GM23338 (cell line): ENCODE measurements at regions not wholly inside any gene's neighbourhood (a gene's known extent, or its start where the extent isn't known, plus 50 kb on each side); places are given as distances from the start of the nearest gene placed in this dataset.

Source experiments
- ATAC-seq: fragments of 200-7000 bp; cut with Tn5 transposase; 3 replicates; pipeline ENCODE4 v1.9.1; 2020
- DNase-seq: peaks from one replicate; pipeline ENCODE4 v3.0.0-alpha.2; 2015; ENCODE audit warnings: low spot score
- H2AFZ ChIP-seq: fragments of 200-600 bp; sonication (generic); 2 replicates; pipeline ENCODE4 v1.8.0; 2016; ENCODE audit warnings: antibody characterized with exemption, mild to moderate bottlenecking, moderate library complexity
- H3F3A ChIP-seq: fragments of 200-600 bp; sonication (generic); replicated peaks from 2 replicates; pipeline ENCODE4 v1.8.0; 2017; ENCODE audit warnings: antibody characterized with exemption, mixed run types, low read depth
- H3K27ac ChIP-seq: fragments of 200-600 bp; sonication (generic); 2 replicates; pipeline ENCODE4 v1.6.1; 2016; ENCODE audit warnings: low read depth
- H3K27me3 ChIP-seq: fragments of 200-600 bp; sonication (generic); 2 replicates; pipeline ENCODE4 v1.8.0; 2016; ENCODE audit warnings: mild to moderate bottlenecking, mixed run types, moderate library complexity; ENCODE audit not compliant: insufficient read depth
- H3K36me3 ChIP-seq: fragments of 200-600 bp; sonication (generic); 2 replicates; pipeline ENCODE4 v1.8.0; 2016; ENCODE audit warnings: mild to moderate bottlenecking; ENCODE audit not compliant: insufficient read depth
- H3K4me1 ChIP-seq: fragments of 200-600 bp; sonication (generic); 2 replicates; pipeline ENCODE4 v1.8.0; 2016; ENCODE audit warnings: mild to moderate bottlenecking, moderate library complexity; ENCODE audit not compliant: insufficient read depth
- H3K4me2 ChIP-seq: fragments of 200-600 bp; sonication (generic); 2 replicates; pipeline ENCODE4 v1.7.1; 2017; ENCODE audit warnings: mixed run types
- H3K4me3 ChIP-seq: fragments of 200-600 bp; sonication (generic); 2 replicates; pipeline ENCODE4 v1.6.1; 2016; ENCODE audit warnings: mixed run types
- H3K79me2 ChIP-seq: fragments of 200-600 bp; sonication (generic); replicated peaks from 2 replicates; pipeline ENCODE4 v1.8.0; 2017; ENCODE audit warnings: mild to moderate bottlenecking; ENCODE audit not compliant: insufficient read depth
- H3K9me2 ChIP-seq: fragments of 200-600 bp; sonication (generic); 2 replicates; pipeline ENCODE4 v1.8.0; 2017; ENCODE audit not compliant: insufficient read depth
- H4K20me1 ChIP-seq: fragments of 200-600 bp; sonication (generic); replicated peaks from 2 replicates; pipeline ENCODE4 v1.8.0; 2017; ENCODE audit warnings: mild to moderate bottlenecking; ENCODE audit not compliant: insufficient read depth
- H3K27ac Mint-ChIP-seq: 2 replicates; pipeline ENCODE4 v1.8.0; 2020; ENCODE audit warnings: inconsistent platforms, mild to moderate bottlenecking, moderate library complexity, mixed read lengths
- H3K27me3 Mint-ChIP-seq: 3 replicates; pipeline ENCODE4 v1.8.0; 2022; ENCODE audit warnings: low read depth, mild to moderate bottlenecking, moderate library complexity, mixed read lengths, inconsistent platforms; ENCODE audit not compliant: insufficient read depth, poor library complexity
- H3K36me3 Mint-ChIP-seq: 3 replicates; pipeline ENCODE4 v1.8.0; 2021; ENCODE audit warnings: low read depth, mild to moderate bottlenecking, inconsistent platforms, moderate library complexity, mixed read lengths
- H3K4me1 Mint-ChIP-seq: 3 replicates; pipeline ENCODE4 v1.8.0; 2020; ENCODE audit warnings: mild to moderate bottlenecking, inconsistent platforms, mixed read lengths
- H3K4me3 Mint-ChIP-seq: 3 replicates; pipeline ENCODE4 v1.8.0; 2021; ENCODE audit warnings: moderate library complexity, mild to moderate bottlenecking, inconsistent platforms, mixed read lengths
- H3K9me3 Mint-ChIP-seq: 3 replicates; pipeline ENCODE4 v1.8.0; 2020; ENCODE audit warnings: moderate library complexity, mild to moderate bottlenecking, inconsistent platforms, mixed read lengths
- CREB1 ChIP-seq: fragments of 250-450 bp; sonication (Bioruptor Pico); IDR thresholded peaks from 2 replicates; pipeline ENCODE4 v1.5.0; 2020; ENCODE audit warnings: low read depth, mild to moderate bottlenecking, moderate library complexity
- CTCF ChIP-seq, 2 experiments: fragments of 200-600 bp in 1 of 2; sonication (generic) in 1 of 2; conservative IDR thresholded peaks; 2 replicates each; pipeline versions ENCODE4 v1.5.1 to v1.6.1; 2016 to 2017; ENCODE audit warnings: antibody characterized with exemption in 2 of 2, low read depth in 2 of 2, mild to moderate bottlenecking in 2 of 2, moderate library complexity in 1 of 2
- EZH2 ChIP-seq: fragments of 200-600 bp; sonication (generic); IDR thresholded peaks from one replicate; pipeline ENCODE4 v1.8.0; 2017; ENCODE audit warnings: antibody characterized with exemption, mild to moderate bottlenecking, low read depth; ENCODE audit not compliant: unreplicated experiment
- EZH2phosphoT487 ChIP-seq: fragments of 200-600 bp; sonication (generic); IDR thresholded peaks from one replicate; pipeline ENCODE4 v1.8.1; 2018; ENCODE audit warnings: antibody characterized with exemption; ENCODE audit not compliant: unreplicated experiment
- JUNB ChIP-seq: IDR thresholded peaks from one replicate; pipeline ENCODE4 v1.6.1; 2016; ENCODE audit warnings: antibody characterized with exemption; ENCODE audit not compliant: unreplicated experiment
- NANOG ChIP-seq: IDR thresholded peaks from 2 replicates; pipeline ENCODE4 v1.6.1; 2016; ENCODE audit warnings: antibody characterized with exemption, borderline replicate concordance
- POLR2AphosphoS5 ChIP-seq: IDR thresholded peaks from 2 replicates; pipeline ENCODE4 v1.6.1; 2016; ENCODE audit warnings: antibody characterized with exemption, low read depth
- REST ChIP-seq: IDR thresholded peaks from one replicate; pipeline ENCODE4 v1.6.1; 2018; ENCODE audit warnings: antibody characterized with exemption; ENCODE audit not compliant: unreplicated experiment
- STAT1 ChIP-seq: IDR thresholded peaks from one replicate; pipeline ENCODE4 v1.6.1; 2016; ENCODE audit warnings: antibody characterized with exemption; ENCODE audit not compliant: unreplicated experiment
- ZNF114 ChIP-seq: fragments of 250-450 bp; sonication (Bioruptor Pico); IDR thresholded peaks from 2 replicates; pipeline ENCODE4 v1.5.0; 2020; ENCODE audit warnings: mild to moderate bottlenecking, moderate library complexity
- ZNF331 ChIP-seq: fragments of 250-450 bp; sonication (Bioruptor Pico); IDR thresholded peaks from 2 replicates; pipeline ENCODE4 v1.5.0; 2020; ENCODE audit warnings: low read depth, mild to moderate bottlenecking, moderate library complexity
- TF ChIP-seq, protein P1 (sequence below): fragments of 250-450 bp; sonication (Bioruptor Pico); IDR thresholded peaks from 2 replicates; pipeline ENCODE4 v1.5.0; 2020; ENCODE audit warnings: mild to moderate bottlenecking, moderate library complexity
- TF ChIP-seq, protein P2 (sequence below): IDR thresholded peaks from 2 replicates; pipeline ENCODE4 v1.6.1; 2016; ENCODE audit warnings: antibody characterized with exemption

DNA sequence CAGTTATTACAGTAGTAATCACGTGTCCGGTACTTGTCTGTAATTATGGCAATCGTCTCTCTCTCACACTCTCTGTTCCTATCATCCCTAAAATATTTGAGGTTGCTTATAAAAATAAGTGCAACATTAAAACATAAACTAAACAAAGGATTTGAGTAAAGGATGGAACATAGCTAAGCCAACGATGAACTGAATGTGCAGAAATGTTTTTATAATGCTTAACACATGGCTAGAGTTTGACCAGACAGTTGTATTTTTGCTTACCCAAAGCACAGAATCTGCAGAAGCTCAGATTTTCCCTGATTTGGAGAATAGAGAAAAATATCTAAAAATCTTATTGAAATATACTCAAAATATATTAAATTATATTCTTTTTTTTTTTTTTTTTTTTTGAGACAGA, 1030.9 kb downstream of the NAALADL2 start (continued):
- TF ChIP-seq CREB1 (CRISPR knock-in tag) (no peak), STAT1 (no peak)

DNA sequence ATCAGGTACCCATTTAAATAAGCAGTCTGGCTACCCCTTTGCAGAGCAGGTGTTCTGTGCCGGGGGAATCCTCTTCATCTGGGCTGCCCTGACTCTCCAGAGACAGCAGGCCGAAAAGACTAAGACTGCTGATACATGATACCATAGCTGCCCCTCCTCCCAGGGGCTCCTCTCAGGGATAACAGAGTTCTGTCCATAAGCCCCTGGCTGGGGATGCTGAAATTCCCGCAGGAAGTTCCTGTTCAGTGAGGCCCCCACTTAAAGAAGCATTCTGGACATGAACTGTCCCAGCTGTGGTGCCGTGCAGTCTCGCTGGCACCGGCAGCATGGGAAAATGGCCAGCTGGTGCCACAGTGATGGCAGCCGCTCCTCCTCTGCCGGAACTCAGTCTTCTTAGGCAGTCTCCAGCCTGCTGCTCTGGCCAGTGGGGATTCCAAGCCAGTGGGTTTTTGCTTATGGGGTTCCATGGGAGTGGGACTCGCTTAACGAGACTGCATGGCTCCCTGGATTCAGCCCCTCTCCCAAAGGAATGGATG, 1026.2 kb downstream of the NAALADL2 start:
- Mint-ChIP-seq H3K36me3 (no peaks in the 10 kb centered on the region; the same call in 2 of the 3 replicates), H3K27ac (no peak overlapping the region), H3K4me1 (no peaks in the 10 kb centered on the region), H3K9me3 (peaks cover 8% of the 10 kb centered on the region; the same call in 2 of the 3 replicates), H3K27me3 (no peaks in the 10 kb centered on the region), H3K4me3 (no peak overlapping the region)
- Histone ChIP-seq H3K4me3 (no peak overlapping the region), H3K27ac (no peak overlapping the region), H3K36me3 (no peaks in the 10 kb centered on the region), H3K27me3 (no peaks in the 10 kb centered on the region), H3K9me2 (peaks cover 17% of the 10 kb centered on the region), H3K4me2 (no peak overlapping the region), H3K79me2 (no peaks in the 10 kb centered on the region), H2AFZ (no peak overlapping the region), H4K20me1 (no peaks in the 10 kb centered on the region), H3F3A (no peaks in the 10 kb centered on the region), H3K4me1 (no peaks in the 10 kb centered on the region)
- DNase-seq (no peak), ATAC-seq (no peak)
- TF ChIP-seq CREB1 (CRISPR knock-in tag): no peak
- no peak for TF ChIP-seq STAT1
- no peak for TF ChIP-seq ZNF331 (CRISPR knock-in tag)
- TF ChIP-seq EZH2: no peak
- TF ChIP-seq CTCF (conservative IDR thresholded peaks at IDR 0.05; ENCODE audit: low read depth in 2 of 2): no peak
- TF ChIP-seq JUNB: no peak
- TF ChIP-seq, protein P1, sequence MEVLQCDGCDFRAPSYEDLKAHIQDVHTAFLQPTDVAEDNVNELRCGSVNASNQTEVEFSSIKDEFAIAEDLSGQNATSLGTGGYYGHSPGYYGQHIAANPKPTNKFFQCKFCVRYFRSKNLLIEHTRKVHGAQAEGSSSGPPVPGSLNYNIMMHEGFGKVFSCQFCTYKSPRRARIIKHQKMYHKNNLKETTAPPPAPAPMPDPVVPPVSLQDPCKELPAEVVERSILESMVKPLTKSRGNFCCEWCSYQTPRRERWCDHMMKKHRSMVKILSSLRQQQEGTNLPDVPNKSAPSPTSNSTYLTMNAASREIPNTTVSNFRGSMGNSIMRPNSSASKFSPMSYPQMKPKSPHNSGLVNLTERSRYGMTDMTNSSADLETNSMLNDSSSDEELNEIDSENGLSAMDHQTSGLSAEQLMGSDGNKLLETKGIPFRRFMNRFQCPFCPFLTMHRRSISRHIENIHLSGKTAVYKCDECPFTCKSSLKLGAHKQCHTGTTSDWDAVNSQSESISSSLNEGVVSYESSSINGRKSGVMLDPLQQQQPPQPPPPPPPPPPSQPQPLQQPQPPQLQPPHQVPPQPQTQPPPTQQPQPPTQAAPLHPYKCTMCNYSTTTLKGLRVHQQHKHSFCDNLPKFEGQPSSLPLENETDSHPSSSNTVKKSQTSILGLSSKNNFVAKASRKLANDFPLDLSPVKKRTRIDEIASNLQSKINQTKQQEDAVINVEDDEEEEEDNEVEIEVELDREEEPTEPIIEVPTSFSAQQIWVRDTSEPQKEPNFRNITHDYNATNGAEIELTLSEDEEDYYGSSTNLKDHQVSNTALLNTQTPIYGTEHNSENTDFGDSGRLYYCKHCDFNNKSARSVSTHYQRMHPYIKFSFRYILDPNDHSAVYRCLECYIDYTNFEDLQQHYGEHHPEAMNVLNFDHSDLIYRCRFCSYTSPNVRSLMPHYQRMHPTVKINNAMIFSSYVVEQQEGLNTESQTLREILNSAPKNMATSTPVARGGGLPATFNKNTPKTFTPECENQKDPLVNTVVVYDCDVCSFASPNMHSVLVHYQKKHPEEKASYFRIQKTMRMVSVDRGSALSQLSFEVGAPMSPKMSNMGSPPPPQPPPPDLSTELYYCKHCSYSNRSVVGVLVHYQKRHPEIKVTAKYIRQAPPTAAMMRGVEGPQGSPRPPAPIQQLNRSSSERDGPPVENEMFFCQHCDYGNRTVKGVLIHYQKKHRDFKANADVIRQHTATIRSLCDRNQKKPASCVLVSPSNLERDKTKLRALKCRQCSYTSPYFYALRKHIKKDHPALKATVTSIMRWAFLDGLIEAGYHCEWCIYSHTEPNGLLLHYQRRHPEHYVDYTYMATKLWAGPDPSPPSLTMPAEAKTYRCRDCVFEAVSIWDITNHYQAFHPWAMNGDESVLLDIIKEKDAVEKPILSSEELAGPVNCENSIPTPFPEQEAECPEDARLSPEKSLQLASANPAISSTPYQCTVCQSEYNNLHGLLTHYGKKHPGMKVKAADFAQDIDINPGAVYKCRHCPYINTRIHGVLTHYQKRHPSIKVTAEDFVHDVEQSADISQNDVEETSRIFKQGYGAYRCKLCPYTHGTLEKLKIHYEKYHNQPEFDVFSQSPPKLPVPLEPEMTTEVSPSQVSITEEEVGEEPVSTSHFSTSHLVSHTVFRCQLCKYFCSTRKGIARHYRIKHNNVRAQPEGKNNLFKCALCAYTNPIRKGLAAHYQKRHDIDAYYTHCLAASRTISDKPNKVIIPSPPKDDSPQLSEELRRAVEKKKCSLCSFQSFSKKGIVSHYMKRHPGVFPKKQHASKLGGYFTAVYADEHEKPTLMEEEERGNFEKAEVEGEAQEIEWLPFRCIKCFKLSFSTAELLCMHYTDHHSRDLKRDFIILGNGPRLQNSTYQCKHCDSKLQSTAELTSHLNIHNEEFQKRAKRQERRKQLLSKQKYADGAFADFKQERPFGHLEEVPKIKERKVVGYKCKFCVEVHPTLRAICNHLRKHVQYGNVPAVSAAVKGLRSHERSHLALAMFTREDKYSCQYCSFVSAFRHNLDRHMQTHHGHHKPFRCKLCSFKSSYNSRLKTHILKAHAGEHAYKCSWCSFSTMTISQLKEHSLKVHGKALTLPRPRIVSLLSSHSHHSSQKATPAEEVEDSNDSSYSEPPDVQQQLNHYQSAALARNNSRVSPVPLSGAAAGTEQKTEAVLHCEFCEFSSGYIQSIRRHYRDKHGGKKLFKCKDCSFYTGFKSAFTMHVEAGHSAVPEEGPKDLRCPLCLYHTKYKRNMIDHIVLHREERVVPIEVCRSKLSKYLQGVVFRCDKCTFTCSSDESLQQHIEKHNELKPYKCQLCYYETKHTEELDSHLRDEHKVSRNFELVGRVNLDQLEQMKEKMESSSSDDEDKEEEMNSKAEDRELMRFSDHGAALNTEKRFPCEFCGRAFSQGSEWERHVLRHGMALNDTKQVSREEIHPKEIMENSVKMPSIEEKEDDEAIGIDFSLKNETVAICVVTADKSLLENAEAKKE (CRISPR knock-in tag): no peak
- TF ChIP-seq NANOG: no peak
- TF ChIP-seq, protein P2, sequence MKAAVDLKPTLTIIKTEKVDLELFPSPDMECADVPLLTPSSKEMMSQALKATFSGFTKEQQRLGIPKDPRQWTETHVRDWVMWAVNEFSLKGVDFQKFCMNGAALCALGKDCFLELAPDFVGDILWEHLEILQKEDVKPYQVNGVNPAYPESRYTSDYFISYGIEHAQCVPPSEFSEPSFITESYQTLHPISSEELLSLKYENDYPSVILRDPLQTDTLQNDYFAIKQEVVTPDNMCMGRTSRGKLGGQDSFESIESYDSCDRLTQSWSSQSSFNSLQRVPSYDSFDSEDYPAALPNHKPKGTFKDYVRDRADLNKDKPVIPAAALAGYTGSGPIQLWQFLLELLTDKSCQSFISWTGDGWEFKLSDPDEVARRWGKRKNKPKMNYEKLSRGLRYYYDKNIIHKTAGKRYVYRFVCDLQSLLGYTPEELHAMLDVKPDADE: no peak
- TF ChIP-seq EZH2phosphoT487: no peak
- no peak for TF ChIP-seq POLR2AphosphoS5
- no peak for TF ChIP-seq REST
- TF ChIP-seq ZNF114: no peak
